Karpas-422 (cell line): ENCODE measurements at regions not wholly inside any gene's neighbourhood (a gene's known extent, or its start where the extent isn't known, plus 50 kb on each side); places are given as distances from the start of the nearest gene placed in this dataset.

Experiments
- DNase-seq: peaks from one replicate; pipeline ENCODE4 v3.0.0-alpha.2; 2015
- H2AFZ ChIP-seq: fragments of 200-600 bp; sonication (generic); 2 replicates; pipeline ENCODE4 v1.6.1; 2014; ENCODE audit warnings: antibody characterized with exemption, low read length, mixed read lengths
- H3K27ac ChIP-seq: fragments of 200-600 bp; sonication (generic); 2 replicates; pipeline ENCODE4 v1.5.1; 2014; ENCODE audit warnings: mild to moderate bottlenecking, low read length, moderate library complexity
- H3K27me3 ChIP-seq: fragments of 200-600 bp; sonication (generic); 2 replicates; pipeline ENCODE4 v1.6.1; 2014; ENCODE audit warnings: low read length, mixed read lengths
- H3K36me3 ChIP-seq: fragments of 200-600 bp; sonication (generic); 2 replicates; pipeline ENCODE4 v1.6.1; 2014; ENCODE audit warnings: low read length, mixed read lengths; ENCODE audit not compliant: insufficient read depth
- H3K4me1 ChIP-seq: fragments of 200-600 bp; sonication (generic); 2 replicates; pipeline ENCODE4 v1.6.1; 2014; ENCODE audit warnings: mild to moderate bottlenecking, low read length, mixed read lengths
- H3K4me2 ChIP-seq: fragments of 200-600 bp; sonication (generic); 2 replicates; pipeline ENCODE4 v1.6.1; 2014; ENCODE audit warnings: low read length, low read depth, mild to moderate bottlenecking; ENCODE audit not compliant: poor library complexity, severe bottlenecking
- H3K4me3 ChIP-seq: fragments of 200-600 bp; sonication (generic); 2 replicates; pipeline ENCODE4 v1.5.1; 2014; ENCODE audit warnings: mild to moderate bottlenecking, antibody characterized with exemption, low read length, mixed read lengths
- H3K79me2 ChIP-seq: fragments of 200-600 bp; sonication (generic); 2 replicates; pipeline ENCODE4 v1.6.1; 2014; ENCODE audit warnings: mild to moderate bottlenecking, low read length, mixed read lengths
- H3K9ac ChIP-seq: fragments of 200-600 bp; sonication (generic); 2 replicates; pipeline ENCODE4 v1.6.0; 2014; ENCODE audit warnings: low read length
- H3K9me2 ChIP-seq: fragments of 200-600 bp; sonication (generic), shearing (Covaris generic); replicated peaks from 2 replicates; pipeline ENCODE4 v1.6.0; 2014; ENCODE audit warnings: mild to moderate bottlenecking, low read length, moderate library complexity; ENCODE audit not compliant: insufficient read depth
- H3K9me3 ChIP-seq: fragments of 300-700, 200-600 bp; sonication (generic); 2 replicates; pipeline ENCODE4 v1.6.1; 2014; ENCODE audit warnings: low read length, mixed read lengths
- H4K20me1 ChIP-seq: fragments of 200-600 bp; sonication (generic); 2 replicates; pipeline ENCODE4 v1.6.1; 2014; ENCODE audit warnings: mild to moderate bottlenecking, antibody characterized with exemption, low read length, low read depth; ENCODE audit not compliant: insufficient read depth

GRCh38 chr10:84696610-84697009 is 368.2 kb downstream of the CCSER2 start:
- no peaks in the 10 kb centered on the region for H3K9me2 ChIP-seq

DNA sequence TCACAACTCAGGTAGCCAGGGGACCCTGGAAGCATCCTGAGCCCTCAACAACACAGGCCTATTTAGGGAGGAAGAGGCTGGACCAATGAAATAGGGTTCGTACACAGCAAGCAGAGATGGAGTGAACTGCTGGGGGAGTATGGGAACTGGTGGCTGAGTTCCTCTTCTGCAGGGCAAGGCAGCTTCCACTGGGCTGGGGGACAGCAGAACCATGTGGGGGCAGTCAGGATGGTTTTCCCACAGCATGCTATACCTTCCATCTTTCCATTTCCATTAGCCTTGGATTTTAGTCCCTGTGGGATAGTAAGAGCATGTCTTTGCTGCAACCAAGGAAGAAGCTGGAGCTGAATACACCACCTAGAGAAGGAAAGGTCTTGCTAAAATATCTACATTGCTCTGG is 370.6 kb downstream of the CCSER2 start:
- Histone ChIP-seq H3K27ac (no peak overlapping the region), H3K9me2 (no peaks in the 10 kb centered on the region), H3K4me2 (no peak overlapping the region), H3K4me1 (no peaks in the 10 kb centered on the region), H3K27me3 (no peaks in the 10 kb centered on the region), H3K79me2 (no peaks in the 10 kb centered on the region), H3K36me3 (no peaks in the 10 kb centered on the region), H3K9me3 (no peaks in the 10 kb centered on the region), H4K20me1 (no peaks in the 10 kb centered on the region), H3K4me3 (no peak overlapping the region), H3K9ac (no peak overlapping the region), H2AFZ (no peak overlapping the region)
- DNase-seq: no peak

More at GRCh38 chr10:84696610-84697009, 368.2 kb downstream of the CCSER2 start:
- Histone ChIP-seq H3K79me2 (no peaks in the 10 kb centered on the region), H3K9ac (no peak overlapping the region), H3K4me1 (no peaks in the 10 kb centered on the region), H3K36me3 (no peaks in the 10 kb centered on the region), H3K27me3 (no peaks in the 10 kb centered on the region), H3K4me2 (no peak overlapping the region), H2AFZ (no peak overlapping the region), H4K20me1 (no peaks in the 10 kb centered on the region), H3K27ac (no peak overlapping the region), H3K9me3 (no peaks in the 10 kb centered on the region), H3K4me3 (no peak overlapping the region)
- DNase-seq: no peak

GRCh38 chr10:84700668-84701369 is 372.4 kb downstream of the CCSER2 start:
- no peaks in the 10 kb centered on the region for H3K27me3 ChIP-seq
- DNase-seq: no peak
- H3K4me1 ChIP-seq: no peaks in the 10 kb centered on the region
- no peaks in the 10 kb centered on the region for H4K20me1 ChIP-seq
- H3K79me2 ChIP-seq: no peaks in the 10 kb centered on the region
- H3K36me3 ChIP-seq: no peaks in the 10 kb centered on the region
- no peaks in the 10 kb centered on the region for H3K9me3 ChIP-seq
- no peak overlapping the region for H3K4me3 ChIP-seq
- H2AFZ ChIP-seq: no peak overlapping the region
- H3K4me2 ChIP-seq: no peak overlapping the region
- H3K27ac ChIP-seq: no peak overlapping the region
- no peak overlapping the region for H3K9ac ChIP-seq
- H3K9me2 ChIP-seq: no peaks in the 10 kb centered on the region

GRCh38 chr10:84701370-84701720 is 373.0 kb downstream of the CCSER2 start:
- H2AFZ ChIP-seq: no peak overlapping the region
- H3K79me2 ChIP-seq: no peaks in the 10 kb centered on the region
- H3K9ac ChIP-seq: no peak overlapping the region
- H3K9me2 ChIP-seq: no peaks in the 10 kb centered on the region
- no peak for DNase-seq
- H3K4me2 ChIP-seq: no peak overlapping the region
- no peaks in the 10 kb centered on the region for H3K9me3 ChIP-seq
- no peak overlapping the region for H3K27ac ChIP-seq
- no peaks in the 10 kb centered on the region for H4K20me1 ChIP-seq
- H3K36me3 ChIP-seq: no peaks in the 10 kb centered on the region
- no peak overlapping the region for H3K4me3 ChIP-seq
- no peaks in the 10 kb centered on the region for H3K4me1 ChIP-seq
- H3K27me3 ChIP-seq: no peaks in the 10 kb centered on the region

GRCh38 chr10:84704101-84704500 is 375.7 kb downstream of the CCSER2 start:
- no peak for DNase-seq
- Histone ChIP-seq H3K27ac (no peak overlapping the region), H3K36me3 (no peaks in the 10 kb centered on the region), H3K4me2 (no peak overlapping the region), H2AFZ (no peak overlapping the region), H3K4me3 (no peak overlapping the region), H3K79me2 (no peaks in the 10 kb centered on the region), H3K9ac (no peak overlapping the region), H3K9me2 (no peaks in the 10 kb centered on the region), H4K20me1 (no peaks in the 10 kb centered on the region), H3K4me1 (no peaks in the 10 kb centered on the region), H3K27me3 (no peaks in the 10 kb centered on the region), H3K9me3 (no peaks in the 10 kb centered on the region)

DNA sequence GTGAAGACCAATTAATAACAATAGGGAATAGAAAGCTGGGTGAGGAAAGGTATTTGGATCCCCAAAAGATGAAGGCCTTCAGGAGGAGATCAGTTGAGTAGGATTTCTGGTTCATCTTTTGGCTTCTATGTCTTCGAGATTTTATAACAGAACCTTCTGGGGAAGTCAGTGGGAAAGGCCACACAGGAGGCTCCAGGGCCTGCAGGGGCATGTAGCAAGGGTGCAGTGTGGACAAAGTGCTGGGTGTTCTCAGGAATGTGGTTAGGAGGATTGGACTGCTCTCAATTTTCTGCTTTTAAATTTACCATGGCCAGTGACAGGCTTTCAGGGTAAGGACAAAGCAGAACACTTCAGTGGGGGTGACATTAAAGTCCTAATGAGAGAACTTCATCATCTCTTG is 378.0 kb downstream of the CCSER2 start:
- H3K9ac ChIP-seq: no peak overlapping the region

GRCh38 chr10:84706875-84707274 is 378.5 kb downstream of the CCSER2 start:
- Histone ChIP-seq H3K36me3 (no peaks in the 10 kb centered on the region), H3K79me2 (no peaks in the 10 kb centered on the region), H2AFZ (no peak overlapping the region)

More for the DNA sequence above, 378.0 kb downstream of the CCSER2 start:
- Histone ChIP-seq H2AFZ (no peak overlapping the region), H3K4me2 (no peak overlapping the region), H4K20me1 (no peaks in the 10 kb centered on the region), H3K9me2 (no peaks in the 10 kb centered on the region), H3K79me2 (no peaks in the 10 kb centered on the region), H3K4me3 (no peak overlapping the region), H3K9me3 (no peaks in the 10 kb centered on the region), H3K36me3 (no peaks in the 10 kb centered on the region), H3K4me1 (no peaks in the 10 kb centered on the region), H3K27ac (no peak overlapping the region), H3K27me3 (no peaks in the 10 kb centered on the region)
- DNase-seq: no peak

DNA sequence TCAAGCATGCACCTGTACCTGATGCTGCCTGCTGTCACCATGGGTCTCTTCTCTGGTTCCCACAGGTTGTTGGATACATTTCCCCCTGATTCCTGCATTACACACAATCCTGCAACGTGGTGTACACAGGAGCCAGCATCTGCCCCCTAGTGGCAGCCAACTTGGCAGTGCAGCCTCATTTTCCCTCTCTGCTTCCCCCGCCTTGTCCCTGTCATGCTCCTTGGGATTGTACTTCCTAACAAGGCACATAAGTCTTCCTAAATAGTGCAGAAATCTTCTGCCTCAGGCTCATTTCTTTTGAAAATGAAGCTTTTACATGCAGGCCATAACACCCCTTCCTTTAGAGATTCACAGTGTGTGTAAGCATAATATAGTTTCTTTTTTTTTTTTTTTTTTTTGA is 387.5 kb downstream of the CCSER2 start:
- H2AFZ ChIP-seq: no peak overlapping the region
- no peak overlapping the region for H3K4me2 ChIP-seq
- H3K27ac ChIP-seq: no peak overlapping the region
- H3K27me3 ChIP-seq: no peaks in the 10 kb centered on the region
- no peaks in the 10 kb centered on the region for H3K4me1 ChIP-seq
- H3K36me3 ChIP-seq: no peaks in the 10 kb centered on the region
- no peak overlapping the region for H3K9ac ChIP-seq
- no peaks in the 10 kb centered on the region for H3K9me3 ChIP-seq
- H4K20me1 ChIP-seq: no peaks in the 10 kb centered on the region
- no peaks in the 10 kb centered on the region for H3K79me2 ChIP-seq
- no peak overlapping the region for H3K4me3 ChIP-seq
- H3K9me2 ChIP-seq: no peaks in the 10 kb centered on the region
- DNase-seq: peak; percentile 61

More at GRCh38 chr10:84706875-84707274, 378.5 kb downstream of the CCSER2 start:
- Histone ChIP-seq H3K4me3 (no peak overlapping the region), H3K9me2 (no peaks in the 10 kb centered on the region), H4K20me1 (no peaks in the 10 kb centered on the region), H3K4me1 (no peaks in the 10 kb centered on the region), H3K27me3 (no peaks in the 10 kb centered on the region), H3K9me3 (no peaks in the 10 kb centered on the region), H3K27ac (no peak overlapping the region), H3K9ac (no peak overlapping the region), H3K4me2 (no peak overlapping the region)
- no peak for DNase-seq
